Activated T-helper 2 cell treated with anti-CD3 and anti-CD28 coated beads, Interferon-gamma antibody, Interleukin-2, Interleukin-4, amounts not matched to agents 10 μg/mL and 5 μg/mL and 100 μg/mL, durations not matched to agents 14 hours and 24 hours and 36 hours (primary cell): ENCODE measurements at regions not wholly inside any gene's neighbourhood (a gene's known extent, or its start where the extent isn't known, plus 50 kb on each side); places are given as distances from the start of the nearest gene placed in this dataset.

Source experiments
- DNase-seq: peaks from one replicate; pipeline ENCODE4 v3.0.0; 2021; ENCODE audit warnings: low spot score
- H3K27ac Mint-ChIP-seq: one replicate; pipeline ENCODE4 v1.8.0; 2021; ENCODE audit warnings: mixed read lengths
- H3K27me3 Mint-ChIP-seq: one replicate; pipeline ENCODE4 v1.8.0; 2021; ENCODE audit warnings: low read depth, mixed read lengths
- H3K36me3 Mint-ChIP-seq: one replicate; pipeline ENCODE4 v1.8.0; 2021; ENCODE audit warnings: low read depth, mixed read lengths
- H3K4me1 Mint-ChIP-seq: one replicate; pipeline ENCODE4 v1.8.0; 2021; ENCODE audit warnings: low read depth, mixed read lengths
- H3K4me3 Mint-ChIP-seq: one replicate; pipeline ENCODE4 v1.8.0; 2021; ENCODE audit warnings: low read depth, mild to moderate bottlenecking, moderate library complexity, mixed read lengths
- H3K9me3 Mint-ChIP-seq: one replicate; pipeline ENCODE4 v1.8.0; 2021; ENCODE audit warnings: mixed read lengths
- intact Hi-C: fragments of 100-400 bp; cut with micrococcal nuclease; formaldehyde crosslinking; loops from one replicate; pipeline ENCODE4 v1.15.1; 2023

DNA sequence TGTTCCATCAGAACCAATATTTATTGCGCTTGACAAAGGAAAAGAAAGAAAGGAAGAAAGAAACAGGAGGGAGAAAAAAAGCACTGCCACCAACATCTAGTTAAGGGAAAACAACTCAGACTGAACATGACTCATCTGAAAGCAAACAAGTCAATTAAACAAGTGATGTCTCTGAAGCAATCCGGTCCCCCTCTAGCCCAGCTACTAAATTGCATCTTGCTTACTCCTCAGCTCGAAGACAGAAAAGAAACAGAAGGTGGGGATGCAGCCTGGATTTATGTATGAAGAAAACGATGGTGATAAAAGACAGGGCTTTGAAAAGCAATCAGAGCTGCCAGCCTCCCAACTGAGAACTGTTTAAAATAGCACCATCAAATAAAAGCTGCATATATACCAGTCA lies 188.2 kb downstream of the OMA1 start:
- no peaks in the 10 kb centered on the region for H3K4me1 Mint-ChIP-seq
- intact Hi-C loops, result no loop called here
- H3K4me3 Mint-ChIP-seq, result no peak overlapping the region
- H3K27ac Mint-ChIP-seq, result no peak overlapping the region
- no peaks in the 10 kb centered on the region for H3K9me3 Mint-ChIP-seq
- H3K27me3 Mint-ChIP-seq, result no peaks in the 10 kb centered on the region
- no peak for DNase-seq
- H3K36me3 Mint-ChIP-seq, result no peaks in the 10 kb centered on the region

DNA sequence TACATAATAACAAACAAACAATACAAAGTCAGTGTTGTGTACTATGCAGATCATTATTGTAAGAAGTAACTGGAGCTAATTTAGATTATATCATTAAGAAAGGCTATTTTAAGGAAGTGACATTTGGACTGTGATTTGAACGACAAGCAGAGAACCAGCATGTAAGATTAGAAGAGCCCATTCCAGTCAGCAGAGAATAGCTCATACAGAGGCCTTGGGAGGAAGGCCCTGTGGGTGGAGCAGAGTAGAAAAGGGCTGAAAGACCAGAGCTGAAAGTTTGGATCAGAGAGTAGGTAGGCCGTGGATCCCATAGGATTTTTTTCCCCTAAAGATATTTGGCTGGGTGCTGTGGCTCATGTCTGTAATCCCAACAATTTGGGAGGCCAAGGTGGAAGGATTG lies 190.1 kb downstream of the OMA1 start:
- no peaks in the 10 kb centered on the region for H3K36me3 Mint-ChIP-seq
- no peaks in the 10 kb centered on the region for H3K4me1 Mint-ChIP-seq
- no peak overlapping the region for H3K27ac Mint-ChIP-seq
- no peak overlapping the region for H3K4me3 Mint-ChIP-seq
- no peak for DNase-seq
- H3K9me3 Mint-ChIP-seq, result no peaks in the 10 kb centered on the region
- intact Hi-C loops, result no loop called here
- no peaks in the 10 kb centered on the region for H3K27me3 Mint-ChIP-seq

GRCh38 chr1:58353168-58353567 lies 193.4 kb downstream of the OMA1 start:
- no peaks in the 10 kb centered on the region for H3K9me3 Mint-ChIP-seq
- intact Hi-C loops, result no loop called here
- H3K27ac Mint-ChIP-seq, result no peak overlapping the region
- no peaks in the 10 kb centered on the region for H3K27me3 Mint-ChIP-seq
- H3K4me1 Mint-ChIP-seq, result no peaks in the 10 kb centered on the region
- DNase-seq, result no peak
- H3K36me3 Mint-ChIP-seq, result no peaks in the 10 kb centered on the region
- H3K4me3 Mint-ChIP-seq, result no peak overlapping the region

- no peak overlapping the region for H3K4me3 Mint-ChIP-seq
- no peak overlapping the region for H3K27ac Mint-ChIP-seq
- no peaks in the 10 kb centered on the region for H3K4me1 Mint-ChIP-seq
- no peaks in the 10 kb centered on the region for H3K9me3 Mint-ChIP-seq
- intact Hi-C loops, result no loop called here
- no peaks in the 10 kb centered on the region for H3K36me3 Mint-ChIP-seq
- DNase-seq, result no peak
- H3K27me3 Mint-ChIP-seq, result no peaks in the 10 kb centered on the region
Measured at GRCh38 chr1:58352476-58353092, 193.9 kb downstream of the OMA1 start.

- Mint-ChIP-seq H3K4me3 (no peak overlapping the region), H3K36me3 (no peaks in the 10 kb centered on the region), H3K4me1 (no peaks in the 10 kb centered on the region), H3K27me3 (no peaks in the 10 kb centered on the region), H3K27ac (no peak overlapping the region), H3K9me3 (no peaks in the 10 kb centered on the region)
- intact Hi-C loops, result no loop called here
- DNase-seq, result no peak
Measured at GRCh38 chr1:58346036-58346355, 200.5 kb downstream of the OMA1 start.

- Mint-ChIP-seq H3K27me3 (no peaks in the 10 kb centered on the region), H3K9me3 (no peaks in the 10 kb centered on the region), H3K4me1 (no peaks in the 10 kb centered on the region), H3K27ac (no peak overlapping the region), H3K4me3 (no peak overlapping the region), H3K36me3 (no peaks in the 10 kb centered on the region)
- intact Hi-C loops, result no loop called here
- no peak for DNase-seq
Measured at GRCh38 chr1:58345215-58346035, 201.1 kb downstream of the OMA1 start.

DNA sequence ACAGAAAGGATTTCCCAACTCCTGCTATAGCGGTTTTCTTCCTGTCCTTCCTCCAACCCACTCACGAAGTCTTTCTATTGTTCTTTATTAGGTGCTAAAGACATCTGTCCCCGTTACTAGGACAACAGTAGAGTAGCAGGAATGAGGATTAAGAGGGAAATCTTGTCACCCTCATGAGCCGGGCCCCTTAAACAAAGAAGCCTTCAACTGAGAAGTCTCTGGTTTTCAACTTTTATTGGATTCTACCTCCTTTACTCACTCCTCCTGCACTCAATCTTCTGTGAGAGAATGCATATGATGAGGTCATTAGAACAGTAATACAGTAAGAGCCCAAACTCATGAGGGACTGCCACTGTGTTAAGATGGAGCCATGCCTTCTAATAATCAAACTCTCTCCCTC lies 206.3 kb downstream of the OMA1 start:
- no peaks in the 10 kb centered on the region for H3K36me3 Mint-ChIP-seq
- H3K9me3 Mint-ChIP-seq, result no peaks in the 10 kb centered on the region
- no peak overlapping the region for H3K4me3 Mint-ChIP-seq
- intact Hi-C loops, result no loop called here
- no peak overlapping the region for H3K27ac Mint-ChIP-seq
- peaks cover 2% of the 10 kb centered on the region for H3K27me3 Mint-ChIP-seq
- H3K4me1 Mint-ChIP-seq, result no peaks in the 10 kb centered on the region
- DNase-seq, result no peak

DNA sequence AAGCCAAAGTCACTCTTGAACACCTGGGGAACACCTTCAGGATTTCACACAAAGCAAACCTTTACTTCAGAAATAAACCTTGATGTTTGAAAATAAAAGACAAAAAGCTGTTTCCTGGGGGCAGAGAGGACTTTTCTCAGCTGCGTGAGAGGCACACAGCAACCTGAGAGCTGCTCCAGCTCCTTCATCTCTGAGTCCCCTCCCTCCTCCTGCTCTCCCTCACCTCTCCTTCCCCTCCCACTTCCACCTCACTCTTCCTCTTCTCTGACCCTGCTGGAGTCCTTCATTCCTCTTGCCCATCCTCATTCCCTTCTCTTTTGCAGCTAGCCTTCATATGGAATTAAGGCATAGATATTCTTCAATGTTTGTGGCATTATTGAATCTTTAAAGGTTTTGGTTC lies 208.4 kb downstream of the OMA1 start:
- Mint-ChIP-seq H3K36me3 (no peaks in the 10 kb centered on the region), H3K9me3 (no peaks in the 10 kb centered on the region), H3K27ac (no peak overlapping the region), H3K4me3 (no peak overlapping the region), H3K27me3 (peaks cover 2% of the 10 kb centered on the region), H3K4me1 (no peaks in the 10 kb centered on the region)
- DNase-seq, result no peak
- intact Hi-C loops, result no loop called here

GRCh38 chr1:58333511-58333910 lies 213.0 kb downstream of the OMA1 start:
- H3K27me3 Mint-ChIP-seq, result no peaks in the 10 kb centered on the region
- no peaks in the 10 kb centered on the region for H3K4me1 Mint-ChIP-seq
- H3K27ac Mint-ChIP-seq, result no peak overlapping the region
- H3K4me3 Mint-ChIP-seq, result no peak overlapping the region
- intact Hi-C loops, result no loop called here
- H3K9me3 Mint-ChIP-seq, result no peaks in the 10 kb centered on the region
- H3K36me3 Mint-ChIP-seq, result no peaks in the 10 kb centered on the region
- DNase-seq, result no peak

- H3K27me3 Mint-ChIP-seq, result no peaks in the 10 kb centered on the region
- H3K9me3 Mint-ChIP-seq, result no peaks in the 10 kb centered on the region
Measured at GRCh38 chr1:58331156-58331555, 215.4 kb downstream of the OMA1 start.

GRCh38 chr1:58325866-58326265 lies 220.7 kb downstream of the OMA1 start:
- Mint-ChIP-seq H3K4me3 (no peak overlapping the region), H3K36me3 (no peaks in the 10 kb centered on the region), H3K27ac (no peak overlapping the region)

More at GRCh38 chr1:58331156-58331555, 215.4 kb downstream of the OMA1 start:
- no peak overlapping the region for H3K4me3 Mint-ChIP-seq
- no peak for DNase-seq
- H3K36me3 Mint-ChIP-seq, result no peaks in the 10 kb centered on the region
- H3K27ac Mint-ChIP-seq, result no peak overlapping the region
- intact Hi-C loops, result no loop called here
- H3K4me1 Mint-ChIP-seq, result no peaks in the 10 kb centered on the region

DNA sequence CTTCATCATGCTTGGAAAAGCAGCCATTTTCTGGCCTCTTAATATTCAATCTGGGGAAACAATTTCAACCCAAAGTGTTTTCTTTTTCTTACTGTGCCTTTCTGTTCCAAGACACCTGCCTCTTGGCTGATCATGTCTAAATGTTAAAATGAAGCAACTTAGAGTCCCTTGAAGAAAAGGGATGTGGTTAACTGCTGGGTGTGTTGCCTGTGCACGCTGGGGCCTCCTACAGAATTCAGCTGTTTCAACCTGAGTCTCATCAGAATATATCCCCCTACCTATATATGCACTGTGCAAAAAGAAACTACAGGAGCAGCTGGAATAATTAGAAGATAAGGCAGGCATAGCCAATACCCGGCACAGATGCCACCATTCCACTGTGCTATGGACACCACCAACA lies 222.0 kb downstream of the OMA1 start:
- Mint-ChIP-seq H3K4me3 (no peak overlapping the region), H3K27ac (no peak overlapping the region), H3K9me3 (no peaks in the 10 kb centered on the region), H3K27me3 (no peaks in the 10 kb centered on the region), H3K36me3 (no peaks in the 10 kb centered on the region), H3K4me1 (peaks cover 4% of the 10 kb centered on the region)
- intact Hi-C loops, result no loop called here
- DNase-seq, result no peak

More at GRCh38 chr1:58325866-58326265, 220.7 kb downstream of the OMA1 start:
- intact Hi-C loops, result no loop called here
- Mint-ChIP-seq H3K27me3 (no peaks in the 10 kb centered on the region), H3K9me3 (no peaks in the 10 kb centered on the region), H3K4me1 (peaks cover 4% of the 10 kb centered on the region)
- no peak for DNase-seq

DNA sequence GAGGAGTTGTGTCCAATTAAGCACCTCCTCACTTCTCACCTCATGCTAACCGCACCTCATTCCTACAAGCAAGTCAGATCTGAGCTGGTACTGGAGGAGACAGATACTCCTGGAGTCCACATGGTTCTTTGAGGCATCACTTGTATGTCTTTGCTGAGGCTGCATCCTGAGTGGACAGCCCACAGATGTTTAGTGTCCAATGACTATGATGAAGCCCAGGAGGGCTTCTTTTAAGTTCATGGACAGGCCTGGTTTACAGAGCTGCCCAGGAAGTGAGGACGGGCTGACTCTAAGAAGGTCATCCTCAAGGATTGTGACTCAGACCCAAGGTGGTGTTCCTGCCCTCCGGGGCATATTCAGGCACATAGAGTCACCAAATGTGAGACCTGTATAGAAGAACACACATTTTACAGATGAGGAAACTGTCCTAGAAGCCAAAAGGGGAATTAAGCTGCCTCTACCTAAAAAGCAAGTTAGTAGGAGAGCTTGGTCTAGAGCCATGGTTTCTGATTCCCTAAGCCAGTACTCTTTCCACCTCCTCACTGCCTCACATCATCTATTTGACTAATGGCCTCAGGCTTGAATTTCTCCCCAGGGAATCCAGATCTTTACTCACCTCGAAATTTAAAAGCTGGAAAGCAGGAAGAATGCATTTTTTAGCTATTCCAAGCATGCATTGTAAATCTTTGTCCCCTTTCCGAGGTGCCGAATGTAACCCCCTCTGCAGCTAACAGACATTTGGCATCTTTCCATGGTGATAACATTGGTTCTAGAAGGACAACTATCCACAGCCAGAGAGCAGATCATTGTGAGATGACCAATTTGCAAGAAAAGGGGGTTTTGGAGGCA lies 228.1 kb downstream of the OMA1 start:
- no peak for DNase-seq
- no peak overlapping the region for H3K4me3 Mint-ChIP-seq
- no peak overlapping the region for H3K27ac Mint-ChIP-seq
- no peaks in the 10 kb centered on the region for H3K36me3 Mint-ChIP-seq
- H3K4me1 Mint-ChIP-seq, result no peaks in the 10 kb centered on the region
- intact Hi-C loops, result no loop called here
- H3K27me3 Mint-ChIP-seq, result no peaks in the 10 kb centered on the region
- H3K9me3 Mint-ChIP-seq, result no peaks in the 10 kb centered on the region
